H4 (cell line): ENCODE measurements at regions not wholly inside any gene's neighbourhood (a gene's known extent, or its start where the extent isn't known, plus 50 kb on each side); places are given as distances from the start of the nearest gene placed in this dataset.

Experiments
- DNase-seq: peaks from one replicate; pipeline ENCODE4 v3.0.0-alpha.2; 2015; ENCODE audit warnings: low spot score

DNA sequence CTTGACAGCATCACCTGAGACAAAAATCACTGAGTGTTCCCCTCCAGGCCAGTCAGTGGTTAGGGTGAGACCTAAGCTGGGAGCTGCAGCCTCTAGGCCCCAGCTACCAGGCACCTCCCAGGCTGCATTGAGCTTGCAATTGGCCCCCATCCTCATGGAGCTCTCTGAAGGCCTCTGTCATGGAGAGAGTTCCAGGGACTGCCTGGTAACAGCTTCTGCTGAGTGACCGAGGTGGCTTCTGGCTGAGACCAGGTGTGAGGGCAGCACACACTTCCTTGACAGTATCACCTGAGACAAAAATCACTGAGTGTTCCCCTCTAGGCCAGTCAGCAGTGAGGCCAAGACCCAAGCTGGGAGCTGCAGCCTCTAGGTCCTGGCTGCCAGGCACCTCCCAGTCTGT lies 283.0 kb downstream of the SMOC2 start:
- DNase-seq = no peak

DNA sequence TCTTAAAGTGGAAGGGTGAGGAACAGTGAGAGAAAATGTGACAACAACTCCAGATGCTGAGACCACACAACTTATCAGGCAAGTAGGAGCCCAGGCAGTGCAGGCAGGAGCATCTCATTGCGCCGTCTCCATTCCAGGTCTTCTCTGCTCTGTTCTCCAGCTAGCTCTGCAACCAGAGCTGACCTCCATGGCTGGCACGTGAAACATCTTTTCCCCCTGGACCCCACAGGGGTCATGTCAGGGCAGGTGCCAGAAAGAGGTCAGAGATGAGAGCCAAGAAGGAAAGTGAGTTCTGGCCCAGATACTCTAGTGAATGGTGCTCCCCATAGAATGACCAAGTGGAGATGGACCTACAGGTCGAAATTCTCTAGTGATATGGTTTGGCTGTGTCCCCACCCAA lies 281.4 kb downstream of the SMOC2 start:
- no peak for DNase-seq

- DNase-seq = no peak
Measured at GRCh38 chr6:168721571-168721970, 280.6 kb downstream of the SMOC2 start.

GRCh38 chr6:168719901-168720300 lies 278.9 kb downstream of the SMOC2 start:
- DNase-seq = no peak

- DNase-seq = no peak
Measured at GRCh38 chr6:168718821-168719475, 278.0 kb downstream of the SMOC2 start.
